GM23338 (cell line): ENCODE measurements at regions not wholly inside any gene's neighbourhood (a gene's known extent, or its start where the extent isn't known, plus 50 kb on each side); places are given as distances from the start of the nearest gene placed in this dataset.
"Not testable (repeated sequence)": the region's sequence is repeated elsewhere in the genome, so short reads cannot be mapped to it uniquely, and the experiment has no call there.

Experiments used
- EZH2 ChIP-seq: fragments of 200-600 bp; sonication (generic); IDR thresholded peaks from one replicate; pipeline ENCODE4 v1.8.0; 2017; ENCODE audit warnings: antibody characterized with exemption, mild to moderate bottlenecking, low read depth; ENCODE audit not compliant: unreplicated experiment
- EZH2phosphoT487 ChIP-seq: fragments of 200-600 bp; sonication (generic); IDR thresholded peaks from one replicate; pipeline ENCODE4 v1.8.1; 2018; ENCODE audit warnings: antibody characterized with exemption; ENCODE audit not compliant: unreplicated experiment
- POLR2AphosphoS5 ChIP-seq: IDR thresholded peaks from 2 replicates; pipeline ENCODE4 v1.6.1; 2016; ENCODE audit warnings: antibody characterized with exemption, low read depth
- TF ChIP-seq, protein P1 (sequence below), 2 experiments: fragments of 200-600 bp in 1 of 2; sonication (generic) in 1 of 2; conservative IDR thresholded peaks; 2 replicates each; pipeline versions ENCODE4 v1.5.1 to v1.6.1; 2016 to 2017; ENCODE audit warnings: antibody characterized with exemption in 2 of 2, low read depth in 2 of 2, mild to moderate bottlenecking in 2 of 2, moderate library complexity in 1 of 2

DNA sequence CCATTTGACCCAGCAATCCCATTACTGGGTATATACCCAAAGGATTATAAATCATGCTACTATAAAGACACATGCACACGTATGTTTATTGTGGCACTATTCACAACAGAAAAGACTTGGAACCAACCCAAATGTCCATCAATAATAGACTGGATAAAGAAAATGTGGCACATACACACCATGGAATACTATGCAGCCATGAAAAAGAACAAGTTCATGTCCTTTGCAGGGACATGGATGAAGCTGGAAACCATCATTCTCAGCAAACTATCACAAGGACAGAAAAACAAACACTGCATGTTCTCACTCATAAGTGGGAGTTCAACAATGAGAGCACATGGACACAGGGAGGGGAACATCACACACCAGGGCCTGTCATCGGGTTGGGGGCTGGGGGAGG, 225.9 kb upstream of the SETMAR start:
- TF ChIP-seq, protein P1, sequence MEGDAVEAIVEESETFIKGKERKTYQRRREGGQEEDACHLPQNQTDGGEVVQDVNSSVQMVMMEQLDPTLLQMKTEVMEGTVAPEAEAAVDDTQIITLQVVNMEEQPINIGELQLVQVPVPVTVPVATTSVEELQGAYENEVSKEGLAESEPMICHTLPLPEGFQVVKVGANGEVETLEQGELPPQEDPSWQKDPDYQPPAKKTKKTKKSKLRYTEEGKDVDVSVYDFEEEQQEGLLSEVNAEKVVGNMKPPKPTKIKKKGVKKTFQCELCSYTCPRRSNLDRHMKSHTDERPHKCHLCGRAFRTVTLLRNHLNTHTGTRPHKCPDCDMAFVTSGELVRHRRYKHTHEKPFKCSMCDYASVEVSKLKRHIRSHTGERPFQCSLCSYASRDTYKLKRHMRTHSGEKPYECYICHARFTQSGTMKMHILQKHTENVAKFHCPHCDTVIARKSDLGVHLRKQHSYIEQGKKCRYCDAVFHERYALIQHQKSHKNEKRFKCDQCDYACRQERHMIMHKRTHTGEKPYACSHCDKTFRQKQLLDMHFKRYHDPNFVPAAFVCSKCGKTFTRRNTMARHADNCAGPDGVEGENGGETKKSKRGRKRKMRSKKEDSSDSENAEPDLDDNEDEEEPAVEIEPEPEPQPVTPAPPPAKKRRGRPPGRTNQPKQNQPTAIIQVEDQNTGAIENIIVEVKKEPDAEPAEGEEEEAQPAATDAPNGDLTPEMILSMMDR (conservative IDR thresholded peaks at IDR 0.05; ENCODE audit: low read depth in 2 of 2), result not testable (repeated sequence)
- TF ChIP-seq POLR2AphosphoS5, EZH2phosphoT487, EZH2: not testable (repeated sequence)
